Activated B cell treated with CpG ODN at 0.5 μM for 24 hours (primary cell): ENCODE measurements at regions not wholly inside any gene's neighbourhood (a gene's known extent, or its start where the extent isn't known, plus 50 kb on each side); places are given as distances from the start of the nearest gene placed in this dataset.

Experiments used
- ATAC-seq: fragments of 200-7000 bp; cut with Tn5 transposase; one replicate; pipeline ENCODE4 v1.10.0; 2021; ENCODE audit warnings: low read depth, mild to moderate bottlenecking, moderate library complexity
- CTCF ChIA-PET: fragments of 350-600 bp; sonication (Branson Sonifier 250); formaldehyde crosslinking; loops from one replicate; lab custom pipeline; 2021; ENCODE audit warnings: antibody characterized with exemption; lab: Charles Lee
- POLR2A ChIA-PET: fragments of 350-600 bp; sonication (Branson Sonifier 250); formaldehyde crosslinking; loops from one replicate; lab custom pipeline; 2021; ENCODE audit warnings: antibody characterized with exemption; lab: Charles Lee
- DNase-seq: peaks from one replicate; pipeline ENCODE4 v3.0.0; 2022
- H3K27ac Mint-ChIP-seq: one replicate; pipeline ENCODE4 v1.8.0; 2020; ENCODE audit warnings: mixed read lengths
- H3K27me3 Mint-ChIP-seq: one replicate; pipeline ENCODE4 v1.8.0; 2021; ENCODE audit warnings: mixed read lengths
- H3K36me3 Mint-ChIP-seq: one replicate; pipeline ENCODE4 v1.8.0; 2021; ENCODE audit warnings: low read depth, mixed read lengths
- H3K4me1 Mint-ChIP-seq: one replicate; pipeline ENCODE4 v1.8.0; 2021; ENCODE audit warnings: mixed read lengths
- H3K4me3 Mint-ChIP-seq: one replicate; pipeline ENCODE4 v1.8.0; 2020; ENCODE audit warnings: mild to moderate bottlenecking, mixed read lengths
- H3K9me3 Mint-ChIP-seq: one replicate; pipeline ENCODE4 v1.8.0; 2020; ENCODE audit warnings: mixed read lengths
- CTCF ChIP-seq: fragments of 200-600 bp; IDR thresholded peaks from one replicate; pipeline ENCODE4 v1.8.0; 2022; ENCODE audit warnings: antibody characterized with exemption, mild to moderate bottlenecking
- intact Hi-C: fragments of 100-400 bp; cut with micrococcal nuclease; formaldehyde crosslinking; loops from one replicate; pipeline ENCODE4 v1.15.1; 2024

- POLR2A ChIA-PET: no interaction called here
- no peak for DNase-seq
- H3K4me3 Mint-ChIP-seq: no peak overlapping the region
- H3K4me1 Mint-ChIP-seq: peaks cover 16% of the 10 kb centered on the region
- H3K36me3 Mint-ChIP-seq: no peaks in the 10 kb centered on the region
- CTCF ChIA-PET: no interaction called here
- intact Hi-C loops: no loop called here
- ATAC-seq: no peak
- no peak overlapping the region for H3K27ac Mint-ChIP-seq
- no peaks in the 10 kb centered on the region for H3K27me3 Mint-ChIP-seq
- H3K9me3 Mint-ChIP-seq: no peaks in the 10 kb centered on the region
- TF ChIP-seq CTCF: no peak
These were observed 201.6 kb upstream of the NUDT4 start for GRCh38 chr12:93176165-93176564.

- DNase-seq (no peak), ATAC-seq (no peak)
- Mint-ChIP-seq H3K27ac (no peak overlapping the region), H3K27me3 (no peaks in the 10 kb centered on the region), H3K36me3 (no peaks in the 10 kb centered on the region), H3K4me3 (no peak overlapping the region), H3K4me1 (peaks cover 21% of the 10 kb centered on the region), H3K9me3 (no peaks in the 10 kb centered on the region)
- intact Hi-C loops: no loop called here
- ChIA-PET POLR2A (no interaction called here), CTCF (no interaction called here)
- no peak for TF ChIP-seq CTCF
These were observed 201.1 kb upstream of the NUDT4 start for GRCh38 chr12:93176610-93177126.

- H3K4me3 Mint-ChIP-seq: no peak overlapping the region
- H3K27ac Mint-ChIP-seq: peak overlapping the region; percentile 1
- H3K27me3 Mint-ChIP-seq: no peaks in the 10 kb centered on the region
- DNase-seq: no peak
- intact Hi-C loops: no loop called here
- no peak for TF ChIP-seq CTCF
- POLR2A ChIA-PET: interaction anchor here (0.6 kb wide), 2 partner anchors 201 to 934 kb away, joined by 3 to 4 read pairs; no protein-coding TSS in a partner anchor
- no peak for ATAC-seq
- no peaks in the 10 kb centered on the region for H3K9me3 Mint-ChIP-seq
- no peaks in the 10 kb centered on the region for H3K36me3 Mint-ChIP-seq
- CTCF ChIA-PET: no interaction called here
- H3K4me1 Mint-ChIP-seq: peaks cover 27% of the 10 kb centered on the region
These were observed 200.2 kb upstream of the NUDT4 start for GRCh38 chr12:93177208-93178153.

- intact Hi-C loops: no loop called here
- ATAC-seq: no peak
- POLR2A ChIA-PET: interaction anchor here (0.6 kb wide), 2 partner anchors 201 to 933 kb away, joined by 3 to 4 read pairs; no protein-coding TSS in a partner anchor
These were observed 199.4 kb upstream of the NUDT4 start for GRCh38 chr12:93178154-93178878.

More at GRCh38 chr12:93178154-93178878, 199.4 kb upstream of the NUDT4 start:
- no peak for TF ChIP-seq CTCF
- Mint-ChIP-seq H3K27me3 (no peaks in the 10 kb centered on the region), H3K4me1 (peaks cover 27% of the 10 kb centered on the region), H3K4me3 (no peak overlapping the region), H3K27ac (no peak overlapping the region), H3K9me3 (no peaks in the 10 kb centered on the region), H3K36me3 (no peaks in the 10 kb centered on the region)
- no peak for DNase-seq
- CTCF ChIA-PET: no interaction called here
